MM.1S (cell line): ENCODE measurements at regions not wholly inside any gene's neighbourhood (a gene's known extent, or its start where the extent isn't known, plus 50 kb on each side); places are given as distances from the start of the nearest gene placed in this dataset.

Source experiments
- DNase-seq: peaks from one replicate; pipeline ENCODE4 v3.0.0-alpha.2; 2015
- H2AFZ ChIP-seq: fragments of 300-600 bp; sonication (generic); 2 replicates; pipeline ENCODE4 v1.6.0; 2016; ENCODE audit warnings: antibody characterized with exemption, low read length
- H3F3A ChIP-seq: fragments of 300-600 bp; sonication (generic); 2 replicates; pipeline ENCODE4 v1.6.1; 2016; ENCODE audit warnings: mild to moderate bottlenecking, antibody characterized with exemption, low read length, moderate library complexity, mixed read lengths; ENCODE audit not compliant: insufficient read depth
- H3K27ac ChIP-seq: fragments of 300-600 bp; sonication (generic); 2 replicates; pipeline ENCODE4 v1.5.1; 2016; ENCODE audit warnings: mild to moderate bottlenecking, low read length
- H3K27me3 ChIP-seq: fragments of 300-600 bp; sonication (generic); replicated peaks from 2 replicates; pipeline ENCODE4 v1.6.0; 2016; ENCODE audit warnings: low read length; ENCODE audit not compliant: insufficient read depth
- H3K36me3 ChIP-seq: fragments of 300-600 bp; sonication (generic); replicated peaks from 2 replicates; pipeline ENCODE4 v1.6.1; 2016; ENCODE audit warnings: mild to moderate bottlenecking, low read length, mixed read lengths; ENCODE audit not compliant: insufficient read depth
- H3K4me1 ChIP-seq: fragments of 300-600 bp; sonication (generic); 2 replicates; pipeline ENCODE4 v1.6.1; 2016; ENCODE audit warnings: low read length, mixed read lengths
- H3K4me2 ChIP-seq: fragments of 300-600 bp; sonication (generic); 2 replicates; pipeline ENCODE4 v1.6.0; 2016; ENCODE audit warnings: low read depth, low read length
- H3K4me3 ChIP-seq: fragments of 300-600 bp; sonication (generic); 2 replicates; pipeline ENCODE4 v1.5.1; 2016; ENCODE audit warnings: low read length, mixed read lengths
- H3K79me2 ChIP-seq: fragments of 300-600 bp; sonication (generic); 2 replicates; pipeline ENCODE4 v1.6.1; 2016; ENCODE audit warnings: mixed run types, low read length, mixed read lengths
- H3K9ac ChIP-seq: fragments of 300-600 bp; sonication (generic); 2 replicates; pipeline ENCODE4 v1.6.1; 2016; ENCODE audit warnings: low read length, mixed read lengths
- H3K9me2 ChIP-seq: fragments of 300-600 bp; sonication (generic); replicated peaks from 2 replicates; pipeline ENCODE4 v1.6.1; 2016; ENCODE audit warnings: mild to moderate bottlenecking, low read length, mixed read lengths; ENCODE audit not compliant: insufficient read depth
- H3K9me3 ChIP-seq: fragments of 300-600 bp; sonication (generic); replicated peaks from 2 replicates; pipeline ENCODE4 v1.6.1; 2016; ENCODE audit warnings: mild to moderate bottlenecking, low read length, mixed read lengths; ENCODE audit not compliant: insufficient read depth
- H4K20me1 ChIP-seq: fragments of 300-600 bp; sonication (generic); 2 replicates; pipeline ENCODE4 v1.6.1; 2016; ENCODE audit warnings: mild to moderate bottlenecking, low read length, moderate library complexity, mixed read lengths; ENCODE audit not compliant: insufficient read depth
- CTCF ChIP-seq: fragments of 300-600 bp; sonication (generic); IDR thresholded peaks from 2 replicates; pipeline ENCODE4 v1.5.1; 2016; ENCODE audit warnings: antibody characterized with exemption, low read length, mixed read lengths
- EZH2 ChIP-seq: fragments of 300-600 bp; sonication (generic); optimal IDR thresholded peaks from 2 replicates; pipeline ENCODE3; 2017; ENCODE audit warnings: low read depth, mild to moderate bottlenecking, antibody characterized with exemption, low read length, mixed read lengths
- EZH2phosphoT487 ChIP-seq: fragments of 300-600 bp; sonication (generic); IDR thresholded peaks from 2 replicates; pipeline ENCODE4 v1.6.1; 2018; ENCODE audit warnings: antibody characterized with exemption, low read length

DNA sequence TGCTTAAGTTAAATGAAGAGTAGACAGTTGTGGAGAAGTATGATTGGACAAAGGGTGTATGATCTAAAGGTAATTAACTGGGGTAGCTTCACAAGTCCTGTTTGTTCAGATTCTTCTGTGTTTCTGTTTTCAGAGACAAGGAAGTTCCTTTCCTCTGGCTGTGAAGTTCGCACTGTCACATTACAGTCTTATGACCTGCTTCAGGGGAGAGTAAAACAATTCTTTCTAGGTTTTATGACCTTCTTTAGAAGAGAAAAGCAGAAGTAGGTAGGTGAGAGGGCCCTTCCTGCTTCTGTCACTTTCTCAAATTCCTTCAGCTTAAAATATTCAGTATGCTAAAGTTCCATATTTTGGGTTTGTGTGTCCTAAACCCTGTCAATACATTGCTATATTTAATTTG, 211.9 kb downstream of the SOX3 start:
- no peak overlapping the region for H3K9ac ChIP-seq
- no peak for TF ChIP-seq EZH2
- no peak for TF ChIP-seq CTCF
- no peak for TF ChIP-seq EZH2phosphoT487
- DNase-seq: no peak
- no peak overlapping the region for H3K27ac ChIP-seq
- no peaks in the 10 kb centered on the region for H3K9me3 ChIP-seq
- no peak overlapping the region for H3K4me3 ChIP-seq
- H3K79me2 ChIP-seq: no peaks in the 10 kb centered on the region
- no peaks in the 10 kb centered on the region for H3F3A ChIP-seq
- no peak overlapping the region for H3K4me2 ChIP-seq
- H3K4me1 ChIP-seq: no peaks in the 10 kb centered on the region
- H3K27me3 ChIP-seq: no peaks in the 10 kb centered on the region
- H3K9me2 ChIP-seq: no peaks in the 10 kb centered on the region
- no peaks in the 10 kb centered on the region for H3K36me3 ChIP-seq
- H2AFZ ChIP-seq: no peak overlapping the region
- H4K20me1 ChIP-seq: no peaks in the 10 kb centered on the region

DNA sequence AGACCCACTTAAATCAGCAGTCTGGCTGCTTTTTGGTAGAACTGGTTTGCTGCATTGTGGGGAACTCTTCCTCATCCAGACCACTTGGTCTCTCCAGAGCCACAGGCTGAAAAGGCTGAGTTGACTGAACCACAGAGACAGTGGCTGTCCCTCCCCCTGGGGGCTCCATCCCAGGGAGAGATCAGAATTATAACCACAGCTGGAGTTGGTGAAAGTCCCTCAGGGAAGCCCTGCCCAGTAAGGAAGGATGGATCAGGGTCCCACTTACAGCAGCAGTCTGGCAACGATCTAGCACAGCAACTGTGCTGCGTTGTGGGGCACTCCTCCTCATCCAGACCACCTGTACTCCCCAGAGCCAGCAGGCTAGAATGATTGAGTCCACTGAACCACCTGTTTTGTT, 212.7 kb downstream of the SOX3 start:
- Histone ChIP-seq H3K9me3 (no peaks in the 10 kb centered on the region), H4K20me1 (no peaks in the 10 kb centered on the region), H3K4me3 (no peak overlapping the region), H3K4me1 (no peaks in the 10 kb centered on the region), H3K36me3 (no peaks in the 10 kb centered on the region), H3K4me2 (no peak overlapping the region), H3K9me2 (no peaks in the 10 kb centered on the region), H3K9ac (no peak overlapping the region), H3F3A (no peaks in the 10 kb centered on the region), H3K79me2 (no peaks in the 10 kb centered on the region), H2AFZ (no peak overlapping the region), H3K27me3 (no peaks in the 10 kb centered on the region), H3K27ac (no peak overlapping the region)
- no peak for TF ChIP-seq CTCF
- TF ChIP-seq EZH2: no peak
- no peak for TF ChIP-seq EZH2phosphoT487
- no peak for DNase-seq

DNA sequence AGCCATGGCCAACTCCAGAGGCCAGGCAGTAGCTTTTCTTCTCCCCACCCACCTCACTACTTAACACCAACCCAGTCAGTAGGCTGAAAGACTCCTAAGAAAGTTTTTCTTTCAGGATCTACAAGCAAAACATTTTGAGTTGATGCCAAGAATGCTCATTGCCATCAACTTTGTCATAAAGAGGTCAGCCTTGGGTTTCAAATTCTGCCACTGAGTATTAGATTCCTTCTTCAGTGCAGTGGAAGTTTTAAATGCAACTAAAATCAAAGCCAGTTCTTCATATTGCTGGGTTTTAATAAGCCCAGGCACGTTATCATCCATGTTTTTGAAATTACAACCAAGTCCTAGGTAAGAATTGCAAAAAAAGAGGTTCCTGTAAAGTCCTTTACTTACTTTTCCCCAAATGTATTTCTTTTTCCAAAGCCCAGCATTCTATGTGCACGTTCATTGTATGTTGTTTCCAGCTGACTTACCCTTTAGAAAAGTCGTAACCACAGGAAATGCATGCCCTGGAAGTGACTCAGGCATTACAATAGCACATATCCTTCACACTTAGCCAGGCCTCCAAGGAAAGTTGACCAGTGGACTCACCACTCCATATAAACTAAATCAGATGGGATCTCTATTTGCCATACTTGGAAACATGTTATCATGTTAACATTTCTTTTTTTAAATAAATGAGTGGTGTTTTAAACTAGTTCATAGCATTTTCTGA, 229.9 kb downstream of the SOX3 start:
- H3K27ac ChIP-seq: no peak overlapping the region
- H3K9me2 ChIP-seq: no peaks in the 10 kb centered on the region
- no peaks in the 10 kb centered on the region for H3K27me3 ChIP-seq
- no peak overlapping the region for H3K4me2 ChIP-seq
- TF ChIP-seq CTCF: no peak
- TF ChIP-seq EZH2: no peak
- no peak for TF ChIP-seq EZH2phosphoT487
- no peaks in the 10 kb centered on the region for H3F3A ChIP-seq
- H4K20me1 ChIP-seq: no peaks in the 10 kb centered on the region
- no peaks in the 10 kb centered on the region for H3K79me2 ChIP-seq
- no peaks in the 10 kb centered on the region for H3K4me1 ChIP-seq
- no peak overlapping the region for H2AFZ ChIP-seq
- no peak overlapping the region for H3K9ac ChIP-seq
- H3K9me3 ChIP-seq: no peaks in the 10 kb centered on the region
- no peak overlapping the region for H3K4me3 ChIP-seq
- no peak for DNase-seq
- H3K36me3 ChIP-seq: no peaks in the 10 kb centered on the region
